AG04450 (cell line): ENCODE measurements at regions not wholly inside any gene's neighbourhood (a gene's known extent, or its start where the extent isn't known, plus 50 kb on each side); places are given as distances from the start of the nearest gene placed in this dataset.

Source experiments
- CTCF ChIA-PET: fragments of 300-600, 350-600 bp; formaldehyde crosslinking; extraction: SDS; loops from one replicate; lab custom pipeline; 2022; ENCODE audit warnings: antibody characterized with exemption, inconsistent platforms; lab: Charles Lee
- POLR2A ChIA-PET: fragments of 350-600 bp; formaldehyde crosslinking; extraction: SDS; loops from one replicate; lab custom pipeline; 2021; ENCODE audit warnings: antibody characterized with exemption, inconsistent platforms; lab: Yijun Ruan, JAX
- DNase-seq: peaks from one replicate; pipeline ENCODE4 v3.0.0-alpha.2; 2011; ENCODE audit warnings: low read depth, low spot score
- H3K27ac ChIP-seq: one replicate; pipeline ENCODE4 v1.5.1; 2012; ENCODE audit warnings: low read depth, low read length, control low read depth
- H3K27me3 ChIP-seq: one replicate; pipeline ENCODE4 v1.6.0; 2012; ENCODE audit warnings: low read length; ENCODE audit not compliant: control insufficient read depth, insufficient read depth
- H3K4me3 ChIP-seq: 2 replicates; pipeline ENCODE4 v1.5.1; 2011; ENCODE audit warnings: mild to moderate bottlenecking, low read depth, low read length, control low read depth
- H3K9me3 ChIP-seq: 2 replicates; pipeline ENCODE4 v1.5.1; 2012; ENCODE audit warnings: low read length; ENCODE audit not compliant: control insufficient read depth, insufficient read depth
- CTCF ChIP-seq: IDR thresholded peaks from 2 replicates; pipeline ENCODE4 v1.5.1; 2011; ENCODE audit warnings: low read depth, low read length, control low read depth, inconsistent platforms

GRCh38 chr1:90614872-90615271, 102.2 kb downstream of the BARHL2 start:
- DNase-seq = no peak
- Histone ChIP-seq H3K27ac (no peak overlapping the region), H3K4me3 (no peak overlapping the region), H3K9me3 (no peaks in the 10 kb centered on the region; the same call in 1 of the 2 replicates), H3K27me3 (no peaks in the 10 kb centered on the region)
- POLR2A ChIA-PET = no interaction called here
- CTCF ChIA-PET = no interaction called here
- TF ChIP-seq CTCF = peak; percentile 42

GRCh38 chr1:90613371-90613770, 103.7 kb downstream of the BARHL2 start:
- no peak for TF ChIP-seq CTCF
- Histone ChIP-seq H3K4me3 (no peak overlapping the region), H3K27me3 (no peaks in the 10 kb centered on the region), H3K9me3 (no peaks in the 10 kb centered on the region), H3K27ac (no peak overlapping the region)
- ChIA-PET POLR2A (no interaction called here), CTCF (interaction anchor here (1.8 kb wide), 1 partner anchor 34 kb away, joined by 4 read pairs; no protein-coding TSS in a partner anchor)
- DNase-seq = no peak

- Histone ChIP-seq H3K4me3 (no peak overlapping the region), H3K27ac (no peak overlapping the region), H3K9me3 (no peaks in the 10 kb centered on the region), H3K27me3 (no peaks in the 10 kb centered on the region)
- POLR2A ChIA-PET = no interaction called here
- CTCF ChIA-PET = no interaction called here
- DNase-seq = no peak
- TF ChIP-seq CTCF = no peak
Observed at GRCh38 chr1:90612033-90612432, 105.1 kb downstream of the BARHL2 start.

GRCh38 chr1:90607736-90608135, 109.4 kb downstream of the BARHL2 start:
- H3K27me3 ChIP-seq = no peaks in the 10 kb centered on the region
- H3K27ac ChIP-seq = no peak overlapping the region
- POLR2A ChIA-PET = no interaction called here
- CTCF ChIA-PET = no interaction called here
- H3K9me3 ChIP-seq = no peaks in the 10 kb centered on the region
- TF ChIP-seq CTCF = no peak
- H3K4me3 ChIP-seq = no peak overlapping the region
- no peak for DNase-seq

- no peak for DNase-seq
- POLR2A ChIA-PET = no interaction called here
- H3K9me3 ChIP-seq = no peaks in the 10 kb centered on the region
Observed at GRCh38 chr1:90605070-90605469, 112.0 kb downstream of the BARHL2 start.

More at GRCh38 chr1:90605070-90605469, 112.0 kb downstream of the BARHL2 start:
- Histone ChIP-seq H3K4me3 (no peak overlapping the region), H3K27me3 (no peaks in the 10 kb centered on the region), H3K27ac (no peak overlapping the region)
- no peak for TF ChIP-seq CTCF
- CTCF ChIA-PET = interaction anchor here (1.0 kb wide), 1 partner anchor 10 kb away, joined by 3 read pairs; no protein-coding TSS in a partner anchor
